Ovary (tissue), 7 donors: ENCODE measurements at regions not wholly inside any gene's neighbourhood (a gene's known extent, or its start where the extent isn't known, plus 50 kb on each side); places are given as distances from the start of the nearest gene placed in this dataset.

Source experiments
- DNase-seq, 5 donors: peaks; one replicate each; pipeline ENCODE4 v3.0.0-alpha.2; 2019 to 2020
- H3K27ac ChIP-seq, 2 donors: fragments of 200-600 bp; one replicate each; pipeline versions ENCODE4 v1.5.1 to v1.8.0; 2019 to 2022
- H3K27me3 ChIP-seq: fragments of 200-600 bp; one replicate; pipeline ENCODE4 v1.8.0; 2022
- H3K36me3 ChIP-seq: fragments of 200-600 bp; sonication (generic); one replicate; pipeline ENCODE4 v1.5.1; 2019
- H3K4me1 ChIP-seq: one replicate; pipeline ENCODE4 v1.8.1; 2013; ENCODE audit warnings: mild to moderate bottlenecking, moderate library complexity; ENCODE audit not compliant: insufficient read depth
- H3K4me3 ChIP-seq: fragments of 200-600 bp; sonication (generic); one replicate; pipeline ENCODE4 v1.5.1; 2017
- H3K9me3 ChIP-seq, 2 donors: fragments of 200-600 bp in 1 of 2; sonication (generic) in 1 of 2; one replicate each; pipeline versions ENCODE4 v1.5.1 to v1.8.1; 2013 to 2019; ENCODE audit warnings: mild to moderate bottlenecking in 1 of 2, moderate library complexity in 1 of 2
- EP300 ChIP-seq: sonication (generic); formaldehyde crosslinking; IDR thresholded peaks from one replicate; pipeline ENCODE4 v1.6.1; 2017; ENCODE audit warnings: antibody characterized with exemption
- POLR2A ChIP-seq: fragments of 450-650 bp; IDR thresholded peaks from one replicate; pipeline ENCODE4 v1.6.1; 2017; ENCODE audit warnings: antibody characterized with exemption, mild to moderate bottlenecking, moderate library complexity
- WGBS, 3 donors: extraction: QIAGEN DNeasy Blood & Tissue Kit in 1 of 3; methylation state at CpG; one replicate each; pipeline versions ENCODE4 v1.1.5 to v1.1.7; 2013 to 2017; 5-methylcytosine and 5-hydroxymethylcytosine counted together
- intact Hi-C, 4 donors: fragments of 100-400 bp; cut with DNase I; formaldehyde crosslinking; loops; one replicate each; pipeline versions ENCODE4 v1.11.0 to v1.15.1; 2022 to 2023
- TF ChIP-seq, protein P1 (sequence below), 3 donors: fragments of 450-650 bp in 2 of 3; fragments of 200-600 bp in 1 of 3; IDR thresholded peaks; one replicate each; pipeline versions ENCODE4 v1.5.1 to v1.8.0; 2016 to 2022; ENCODE audit warnings: antibody characterized with exemption in 3 of 3, mild to moderate bottlenecking in 1 of 3
- donor health status: DM: no; HTN: no; CAD: no; lungs with moderate emphysema.
- donor health status: DM: no; HTN: no; CAD: no.
- donor health status: Bipolar disorder and iron deficiency.
- donor health status: DM: no; HTN: no; CAD: no.
- donor health status: DM: yes; HTN: yes; CAD: no.

- WGBS, 3 donors, result 18 to 25% (median 22%) methylated on average over 16 of the region's 16 CpGs
Observed at GRCh38 chr16:86294535-86295196, 215.7 kb upstream of the FOXF1 start.

GRCh38 chr16:86296256-86296655, 214.1 kb upstream of the FOXF1 start:
- H3K4me3 ChIP-seq, result no peak overlapping the region
- intact Hi-C loops, result no loop called here
- H3K4me1 ChIP-seq, result no peaks in the 10 kb centered on the region
- H3K27me3 ChIP-seq, result no peaks in the 10 kb centered on the region
- H3K36me3 ChIP-seq, result no peaks in the 10 kb centered on the region
- no peak overlapping the region for H3K27ac ChIP-seq
- WGBS, 3 donors, result 19 to 42% (median 39%) methylated on average over 10 of the region's 10 CpGs
- H3K9me3 ChIP-seq, result no peaks in the 10 kb centered on the region
- no peak for DNase-seq
- TF ChIP-seq, protein P1, sequence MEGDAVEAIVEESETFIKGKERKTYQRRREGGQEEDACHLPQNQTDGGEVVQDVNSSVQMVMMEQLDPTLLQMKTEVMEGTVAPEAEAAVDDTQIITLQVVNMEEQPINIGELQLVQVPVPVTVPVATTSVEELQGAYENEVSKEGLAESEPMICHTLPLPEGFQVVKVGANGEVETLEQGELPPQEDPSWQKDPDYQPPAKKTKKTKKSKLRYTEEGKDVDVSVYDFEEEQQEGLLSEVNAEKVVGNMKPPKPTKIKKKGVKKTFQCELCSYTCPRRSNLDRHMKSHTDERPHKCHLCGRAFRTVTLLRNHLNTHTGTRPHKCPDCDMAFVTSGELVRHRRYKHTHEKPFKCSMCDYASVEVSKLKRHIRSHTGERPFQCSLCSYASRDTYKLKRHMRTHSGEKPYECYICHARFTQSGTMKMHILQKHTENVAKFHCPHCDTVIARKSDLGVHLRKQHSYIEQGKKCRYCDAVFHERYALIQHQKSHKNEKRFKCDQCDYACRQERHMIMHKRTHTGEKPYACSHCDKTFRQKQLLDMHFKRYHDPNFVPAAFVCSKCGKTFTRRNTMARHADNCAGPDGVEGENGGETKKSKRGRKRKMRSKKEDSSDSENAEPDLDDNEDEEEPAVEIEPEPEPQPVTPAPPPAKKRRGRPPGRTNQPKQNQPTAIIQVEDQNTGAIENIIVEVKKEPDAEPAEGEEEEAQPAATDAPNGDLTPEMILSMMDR (IDR thresholded peaks at IDR 0.05), result no peak
- TF ChIP-seq EP300 (no peak), POLR2A (no peak)

More at GRCh38 chr16:86294535-86295196, 215.7 kb upstream of the FOXF1 start:
- no peak for TF ChIP-seq POLR2A
- TF ChIP-seq EP300, result no peak
- TF ChIP-seq, protein P1 (IDR thresholded peaks at IDR 0.05), result no peak
- intact Hi-C loops, result no loop called here
- H3K36me3 ChIP-seq, result no peaks in the 10 kb centered on the region
- no peak for DNase-seq
- no peak overlapping the region for H3K27ac ChIP-seq
- no peaks in the 10 kb centered on the region for H3K9me3 ChIP-seq
- no peak overlapping the region for H3K4me3 ChIP-seq
- no peaks in the 10 kb centered on the region for H3K4me1 ChIP-seq
- no peaks in the 10 kb centered on the region for H3K27me3 ChIP-seq

GRCh38 chr16:86297391-86297790, 212.9 kb upstream of the FOXF1 start:
- H3K36me3 ChIP-seq, result no peaks in the 10 kb centered on the region
- no peaks in the 10 kb centered on the region for H3K27me3 ChIP-seq
- intact Hi-C loops, result no loop called here
- H3K9me3 ChIP-seq, result no peaks in the 10 kb centered on the region
- H3K4me1 ChIP-seq, result no peaks in the 10 kb centered on the region
- WGBS, 3 donors, result 36 to 62% (median 49%) methylated on average over 13 of the region's 13 CpGs
- TF ChIP-seq POLR2A (no peak), EP300 (no peak)
- TF ChIP-seq, protein P1 (IDR thresholded peaks at IDR 0.05), result no peak
- DNase-seq, result no peak
- H3K4me3 ChIP-seq, result no peak overlapping the region
- H3K27ac ChIP-seq, result no peak overlapping the region

GRCh38 chr16:86297866-86298757, 212.2 kb upstream of the FOXF1 start:
- Histone ChIP-seq H3K36me3 (no peaks in the 10 kb centered on the region), H3K4me1 (no peaks in the 10 kb centered on the region), H3K9me3 (no peaks in the 10 kb centered on the region), H3K4me3 (no peak overlapping the region), H3K27me3 (no peaks in the 10 kb centered on the region), H3K27ac (no peak overlapping the region)
- TF ChIP-seq EP300 (no peak), POLR2A (no peak)
- TF ChIP-seq, protein P1 (IDR thresholded peaks at IDR 0.05), result no peak
- intact Hi-C loops, result no loop called here
- no peak for DNase-seq
- 13 to 28% (median 25%) methylated on average over 31 of the region's 31 CpGs for WGBS, 3 donors
